PFSK-1 (cell line): ENCODE measurements at regions not wholly inside any gene's neighbourhood (a gene's known extent, or its start where the extent isn't known, plus 50 kb on each side); places are given as distances from the start of the nearest gene placed in this dataset.

ENCODE experiments used
- FOXP2 ChIP-seq: optimal IDR thresholded peaks from 2 replicates; pipeline ENCODE3; 2011; ENCODE audit warnings: borderline replicate concordance, control low read depth, inconsistent platforms; ENCODE audit not compliant: insufficient read depth; ENCODE audit errors: extremely low read length, extremely low read depth
- POLR2AphosphoS5 ChIP-seq: IDR thresholded peaks from 2 replicates; pipeline ENCODE4 v1.6.1; 2012; ENCODE audit warnings: low read depth, mild to moderate bottlenecking, control low read depth, low read length, moderate library complexity
- REST ChIP-seq, 2 experiments: IDR thresholded peaks; 2 replicates each; pipeline versions ENCODE4 v1.6.1 to v1.8.0; 2011 to 2012; ENCODE audit warnings: low read depth in 2 of 2, low read length in 2 of 2, control low read depth in 1 of 2, inconsistent platforms in 1 of 2, mild to moderate bottlenecking in 1 of 2, moderate library complexity in 1 of 2; ENCODE audit not compliant: insufficient read depth in 1 of 2
- SIN3A ChIP-seq: IDR thresholded peaks from 2 replicates; pipeline ENCODE4 v1.6.1; 2012; ENCODE audit warnings: mild to moderate bottlenecking, low read length, moderate library complexity, borderline replicate concordance; ENCODE audit not compliant: insufficient read depth
- TAF1 ChIP-seq: IDR thresholded peaks from 2 replicates; pipeline ENCODE4 v1.6.1; 2012; ENCODE audit warnings: low read length, control low read depth, borderline replicate concordance; ENCODE audit not compliant: insufficient read depth

DNA sequence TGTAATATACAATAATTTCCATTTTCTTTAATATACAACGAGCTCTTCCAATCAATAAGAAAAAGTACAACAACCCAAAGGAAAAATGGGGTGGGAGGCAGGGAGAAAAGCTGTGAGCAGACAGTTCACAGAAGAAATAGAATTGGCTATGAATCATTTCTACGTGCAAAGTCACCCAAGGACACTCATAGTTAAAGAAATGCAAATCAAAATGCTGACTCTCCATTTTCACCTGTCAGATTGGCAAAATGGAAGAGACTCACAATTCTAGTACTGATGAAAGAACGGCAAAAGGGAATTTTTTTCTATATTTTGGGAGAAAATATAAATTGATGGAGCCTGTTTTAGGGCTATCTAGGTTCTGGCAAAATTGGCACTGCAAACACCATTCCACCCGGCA is 116.3 kb upstream of the MEF2A start:
- no peak for TF ChIP-seq REST (IDR thresholded peaks at IDR 0.05; ENCODE audit: insufficient read depth in 1 of 2, low read depth in 2 of 2, low read length in 2 of 2)
- no peak for TF ChIP-seq FOXP2
- TF ChIP-seq TAF1 = no peak
- no peak for TF ChIP-seq SIN3A
- TF ChIP-seq POLR2AphosphoS5 = no peak

GRCh38 chr15:99450896-99451358 is 114.9 kb upstream of the MEF2A start:
- TF ChIP-seq FOXP2 = peak; percentile 64
- TF ChIP-seq POLR2AphosphoS5 = no peak

DNA sequence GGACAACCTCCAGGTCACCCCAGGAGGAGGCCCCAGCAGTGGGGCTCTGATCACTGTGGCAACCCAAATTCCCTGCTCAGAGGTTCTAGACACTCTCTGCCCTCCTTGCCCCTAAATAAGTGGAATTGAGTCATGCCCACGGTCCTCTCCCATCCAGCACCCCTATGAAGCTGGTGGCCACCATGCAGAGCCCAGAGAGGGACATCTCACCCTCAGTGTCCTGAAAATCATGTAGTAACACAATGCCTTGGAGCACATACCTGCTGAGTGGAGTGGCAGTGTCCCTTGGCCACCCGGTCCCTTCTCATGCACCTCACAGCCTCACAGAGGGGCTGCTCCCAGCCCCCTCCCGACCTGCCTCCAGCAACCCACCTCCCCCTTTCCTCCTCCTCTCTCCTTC is 114.3 kb upstream of the MEF2A start:
- TF ChIP-seq SIN3A = no peak
- no peak for TF ChIP-seq FOXP2
- no peak for TF ChIP-seq POLR2AphosphoS5
- TF ChIP-seq TAF1 = no peak
- no peak for TF ChIP-seq REST (IDR thresholded peaks at IDR 0.05; ENCODE audit: insufficient read depth in 1 of 2, low read depth in 2 of 2, low read length in 2 of 2)

GRCh38 chr15:99452010-99452409 is 113.8 kb upstream of the MEF2A start:
- TF ChIP-seq SIN3A = no peak
- no peak for TF ChIP-seq FOXP2
- TF ChIP-seq POLR2AphosphoS5 = no peak
- TF ChIP-seq REST (IDR thresholded peaks at IDR 0.05; ENCODE audit: insufficient read depth in 1 of 2, low read depth in 2 of 2, low read length in 2 of 2) = no peak
- TF ChIP-seq TAF1 = no peak

DNA sequence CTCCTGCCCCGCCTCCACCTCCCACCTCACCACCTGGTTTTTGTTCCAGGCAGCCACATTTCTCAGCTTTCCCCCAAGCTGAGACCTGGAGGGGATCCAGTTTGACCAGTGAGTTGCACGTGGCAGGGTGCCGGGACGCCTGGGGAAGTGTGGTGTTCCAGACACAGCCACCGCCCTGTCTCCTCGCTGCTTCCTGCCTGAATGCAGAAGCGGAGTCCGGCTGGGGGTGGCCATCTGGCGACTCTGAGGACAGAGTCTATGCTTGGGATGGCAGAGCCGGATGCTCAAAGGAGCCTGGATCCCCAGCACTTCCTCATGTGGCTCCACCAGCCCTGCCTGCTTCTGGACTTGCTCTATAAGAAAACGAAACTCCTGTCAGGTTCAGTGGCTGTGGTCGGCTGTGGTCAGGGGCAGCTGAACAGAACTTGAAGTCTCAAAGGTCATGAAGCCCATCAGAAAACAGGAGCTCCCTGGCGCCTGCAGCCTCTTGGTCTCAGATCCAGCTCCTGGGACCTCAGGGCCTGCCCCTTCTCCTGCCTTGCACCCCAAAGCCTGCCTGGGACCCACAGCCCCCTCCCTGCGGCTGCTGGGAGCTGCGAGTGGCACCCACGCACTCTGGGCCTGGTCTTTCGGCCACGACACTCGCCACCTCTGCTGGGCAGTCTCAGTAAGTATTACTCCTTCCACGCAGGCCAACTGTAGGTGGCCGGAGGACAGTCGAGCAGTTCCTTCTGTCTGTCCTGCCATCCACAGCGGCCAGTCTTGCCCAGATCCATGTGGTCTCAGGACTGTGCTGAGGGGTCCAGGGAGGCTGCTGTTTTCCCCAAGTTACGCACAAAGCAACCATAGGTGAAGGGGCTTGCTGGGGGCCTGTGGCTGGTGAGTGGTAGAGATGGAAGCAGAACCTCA is 112.8 kb upstream of the MEF2A start:
- TF ChIP-seq SIN3A (no peak), REST (IDR thresholded peaks at IDR 0.05; ENCODE audit: insufficient read depth in 1 of 2, low read depth in 2 of 2, low read length in 2 of 2) (peak in 1 of 2 experiments; percentile 36; a peak in 1 of 4 replicates), FOXP2 (peak; percentile 19)
